Keratinocyte (primary cell): ENCODE measurements at regions not wholly inside any gene's neighbourhood (a gene's known extent, or its start where the extent isn't known, plus 50 kb on each side); places are given as distances from the start of the nearest gene placed in this dataset.

Experiments used
- CTCF ChIP-seq, 3 experiments: IDR thresholded peaks in 1 of 3; conservative IDR thresholded peaks in 1 of 3; optimal IDR thresholded peaks in 1 of 3; 2 replicates in 2 of 3; 3 replicates in 1 of 3; pipeline versions ENCODE3 to v1.5.1; 2011; ENCODE audit warnings: low read length in 3 of 3, mild to moderate bottlenecking in 3 of 3, moderate library complexity in 2 of 3, control low read depth in 1 of 3, inconsistent platforms in 1 of 3; ENCODE audit not compliant: insufficient read depth in 2 of 3; ENCODE audit errors: extremely low read depth in 1 of 3
- EZH2 ChIP-seq: IDR thresholded peaks from one replicate; pipeline ENCODE4 v1.6.1; 2012; ENCODE audit warnings: inconsistent platforms, mild to moderate bottlenecking, low read length, moderate library complexity

GRCh38 chr2:147149575-147150240, 695.1 kb upstream of the ACVR2A start:
- no peak for TF ChIP-seq EZH2
- no peak for TF ChIP-seq CTCF (optimal IDR thresholded peaks at IDR 0.05 in 1 of 3, IDR thresholded peaks at IDR 0.05 in 1 of 3, conservative IDR thresholded peaks at IDR 0.05 in 1 of 3; ENCODE audit: extremely low read depth in 1 of 3, insufficient read depth in 2 of 3, low read length in 3 of 3)
